K562 (cell line): ENCODE measurements at regions not wholly inside any gene's neighbourhood (a gene's known extent, or its start where the extent isn't known, plus 50 kb on each side); places are given as distances from the start of the nearest gene placed in this dataset.

Experiments used
- ZNF24 ChIP-seq: fragments of 450-650 bp; IDR thresholded peaks from 2 replicates; pipeline ENCODE4 v1.6.1; 2016
- ZNF354B ChIP-seq: fragments of 250-450 bp; sonication (Bioruptor Pico); IDR thresholded peaks from 2 replicates; pipeline ENCODE4 v1.4.0; 2020

GRCh38 chr5:125011947-125012346 lies 265.5 kb upstream of the ZNF608 start:
- TF ChIP-seq ZNF354B (CRISPR knock-in tag) = no peak
- TF ChIP-seq ZNF24 = no peak
